Gastroesophageal sphincter (tissue), 3 donors: ENCODE measurements at regions not wholly inside any gene's neighbourhood (a gene's known extent, or its start where the extent isn't known, plus 50 kb on each side); places are given as distances from the start of the nearest gene placed in this dataset.

Source experiments
- CTCF ChIP-seq, 4 experiments: fragments of 200-600 bp in 2 of 4; fragments of 450-650 bp in 2 of 4; sonication (generic) in 1 of 4; IDR thresholded peaks; one replicate each; pipeline ENCODE4 v1.5.1; 2017 to 2019; ENCODE audit warnings: antibody characterized with exemption in 4 of 4, mild to moderate bottlenecking in 2 of 4, moderate library complexity in 2 of 4
- EP300 ChIP-seq: sonication (generic); formaldehyde crosslinking; IDR thresholded peaks from one replicate; pipeline ENCODE4 v1.6.1; 2017; ENCODE audit warnings: antibody characterized with exemption, mild to moderate bottlenecking
- POLR2A ChIP-seq, 2 donors: fragments of 450-650 bp; IDR thresholded peaks; one replicate each; pipeline ENCODE4 v1.6.1; 2017; ENCODE audit warnings: antibody characterized with exemption in 2 of 2, mild to moderate bottlenecking in 2 of 2, moderate library complexity in 1 of 2
- POLR2AphosphoS5 ChIP-seq: sonication (generic); formaldehyde crosslinking; IDR thresholded peaks from one replicate; pipeline ENCODE4 v1.6.1; 2017; ENCODE audit warnings: antibody characterized with exemption

- TF ChIP-seq CTCF (IDR thresholded peaks at IDR 0.05) (no peak), POLR2A (IDR thresholded peaks at IDR 0.05) (no peak), POLR2AphosphoS5 (no peak), EP300 (no peak)
Observed at GRCh38 chr10:117861329-117861728, 185.4 kb downstream of the RAB11FIP2 start.
